ENCODE measurements at regions not wholly inside any gene's neighbourhood (a gene's known extent, or its start where the extent isn't known, plus 50 kb on each side); places are given as distances from the start of the nearest gene placed in this dataset.

DNA sequence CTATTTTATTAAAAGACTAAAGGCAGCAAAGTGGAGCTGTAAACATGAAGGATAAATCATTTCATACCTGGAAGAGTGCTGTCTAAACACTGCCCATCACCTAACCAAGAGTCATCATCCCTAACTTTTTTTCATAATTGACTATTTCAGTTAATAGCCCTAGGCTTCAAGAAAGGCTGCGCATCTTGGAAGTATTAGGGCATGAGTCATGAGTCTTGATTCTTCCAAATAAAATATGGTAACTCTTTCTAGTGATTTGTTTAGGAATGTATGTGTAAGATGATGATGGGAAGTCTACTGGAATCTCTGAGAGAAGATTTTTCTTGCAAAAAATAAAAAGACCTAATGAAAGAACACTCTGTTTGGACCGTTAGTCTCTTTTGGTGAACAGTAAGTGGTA lies 207.7 kb upstream of the AHR start:
- Histone ChIP-seq H3K36me3 (replicated peaks in 1 of 2) (no peaks in the 10 kb centered on the region), H3K9me3 (replicated peaks in 1 of 3) (no peaks in the 10 kb centered on the region), H3K4me1 (replicated peaks in 1 of 2) (no peaks in the 10 kb centered on the region), H3K27me3 (no peaks in the 10 kb centered on the region), H3K27ac (no peak overlapping the region), H3K4me3 (no peak overlapping the region)
- intact Hi-C loops (cut with DNase I) = no loop called here
- no peak for TF ChIP-seq POLR2A (IDR thresholded peaks at IDR 0.05)
- no peak for TF ChIP-seq CTCF (IDR thresholded peaks at IDR 0.05)
- DNase-seq = no peak
- 83 to 89% (median 86%) methylated on average over 2 of the region's 2 CpGs for WGBS, 4 donors

DNA sequence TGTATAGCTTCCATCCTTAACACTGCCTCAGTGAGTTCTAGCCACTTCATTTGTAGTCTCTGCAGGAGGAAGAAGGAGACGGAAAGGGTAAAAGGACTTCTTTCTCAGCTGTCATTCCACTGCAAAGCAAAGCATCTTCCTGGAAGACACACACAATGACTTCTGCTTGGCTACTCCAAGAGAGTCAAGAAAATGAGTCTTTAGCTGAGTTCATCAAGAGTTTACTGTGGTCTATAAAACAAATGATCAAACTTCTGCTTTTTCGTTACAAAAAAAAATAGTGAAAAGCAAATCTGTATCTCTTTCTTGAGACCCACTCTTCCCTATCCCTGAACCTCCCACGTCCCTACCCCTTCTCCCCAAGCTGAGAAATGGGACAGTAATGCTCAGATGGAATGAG lies 205.0 kb upstream of the AHR start:
- no peak for TF ChIP-seq CTCF (IDR thresholded peaks at IDR 0.05)
- no peak for TF ChIP-seq POLR2A (IDR thresholded peaks at IDR 0.05)
- intact Hi-C loops (cut with DNase I) = no loop called here
- WGBS, 4 donors = 65 to 79% (median 77%) methylated on average over 3 of the region's 3 CpGs

DNA sequence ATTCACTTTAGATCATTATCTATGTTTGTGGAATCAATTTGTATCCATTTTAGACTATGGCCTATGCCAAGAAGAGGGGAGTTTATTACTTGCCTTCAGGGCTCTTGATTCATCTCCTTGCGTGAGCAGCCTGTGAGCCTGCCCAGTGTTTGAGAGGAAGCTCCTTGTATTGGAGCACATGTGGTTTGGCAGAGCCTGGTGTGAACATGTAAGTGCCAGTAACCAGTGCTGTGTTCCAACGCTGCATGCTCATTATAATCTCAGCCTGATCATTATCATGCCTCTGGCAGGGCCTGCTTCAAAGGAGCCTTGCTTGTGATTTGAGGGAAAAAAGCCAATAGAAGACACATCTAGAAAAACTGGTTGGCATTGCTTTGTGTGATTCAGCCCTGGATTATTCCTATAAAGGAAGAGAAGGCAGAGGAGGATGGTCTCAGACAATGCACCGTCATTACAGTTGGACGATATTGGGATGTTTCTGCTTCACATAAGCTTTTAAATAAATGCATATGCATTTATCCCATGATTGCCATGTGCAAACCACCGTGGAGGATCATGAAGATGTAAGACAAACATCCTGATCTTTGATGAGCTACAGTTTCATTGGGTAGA lies 203.4 kb upstream of the AHR start:
- no peak overlapping the region for H3K4me3 ChIP-seq
- 84 to 92% (median 86%) methylated on average over 5 of the region's 5 CpGs for WGBS, 4 donors
- TF ChIP-seq CTCF (IDR thresholded peaks at IDR 0.05) (no peak), POLR2A (IDR thresholded peaks at IDR 0.05) (no peak)
- no peaks in the 10 kb centered on the region for H3K9me3 ChIP-seq (replicated peaks in 1 of 3)
- H3K36me3 ChIP-seq (replicated peaks in 1 of 2) = no peaks in the 10 kb centered on the region
- peak in 1 of 7 donors; percentile 10 for DNase-seq
- intact Hi-C loops (cut with DNase I) = no loop called here
- H3K27me3 ChIP-seq = no peaks in the 10 kb centered on the region
- no peak overlapping the region for H3K27ac ChIP-seq
- H3K4me1 ChIP-seq (replicated peaks in 1 of 2) = peaks cover 0 to 6% of the 10 kb centered on the region in 2 donors

More for the DNA sequence above, 205.0 kb upstream of the AHR start:
- Histone ChIP-seq H3K9me3 (replicated peaks in 1 of 3) (no peaks in the 10 kb centered on the region), H3K4me1 (replicated peaks in 1 of 2) (no peaks in the 10 kb centered on the region), H3K27me3 (no peaks in the 10 kb centered on the region), H3K4me3 (no peak overlapping the region), H3K36me3 (replicated peaks in 1 of 2) (no peaks in the 10 kb centered on the region), H3K27ac (no peak overlapping the region)
- no peak for DNase-seq

- WGBS, 4 donors = 68 to 71% (median 69%) methylated on average over 2 of the region's 2 CpGs
- no peak for TF ChIP-seq CTCF (IDR thresholded peaks at IDR 0.05)
- TF ChIP-seq POLR2A (IDR thresholded peaks at IDR 0.05) = no peak
- Histone ChIP-seq H3K4me3 (no peak overlapping the region), H3K27ac (no peak overlapping the region), H3K9me3 (replicated peaks in 1 of 3) (no peaks in the 10 kb centered on the region), H3K36me3 (replicated peaks in 1 of 2) (no peaks in the 10 kb centered on the region), H3K4me1 (replicated peaks in 1 of 2) (peaks cover 0 to 6% of the 10 kb centered on the region in 2 donors), H3K27me3 (no peaks in the 10 kb centered on the region)
- intact Hi-C loops (cut with DNase I) = no loop called here
- no peak for DNase-seq
These were observed 202.5 kb upstream of the AHR start for GRCh38 chr7:17095931-17096330.

All from adrenal gland (tissue), 9 donors.